ENCODE measurements at regions not wholly inside any gene's neighbourhood (a gene's known extent, or its start where the extent isn't known, plus 50 kb on each side); places are given as distances from the start of the nearest gene placed in this dataset.

- ChIA-PET POLR2A (no interaction called here), CTCF (interaction anchor here (0.9 kb wide), 1 partner anchor 10 kb away, joined by 5 read pairs; no protein-coding TSS in a partner anchor)
- no peaks in the 10 kb centered on the region for H3K36me3 ChIP-seq (ENCODE audit: insufficient read depth, low read length)
- ATAC-seq (ENCODE audit: poor library complexity) (no peak), DNase-seq (no peak)
- TF ChIP-seq, protein P1, sequence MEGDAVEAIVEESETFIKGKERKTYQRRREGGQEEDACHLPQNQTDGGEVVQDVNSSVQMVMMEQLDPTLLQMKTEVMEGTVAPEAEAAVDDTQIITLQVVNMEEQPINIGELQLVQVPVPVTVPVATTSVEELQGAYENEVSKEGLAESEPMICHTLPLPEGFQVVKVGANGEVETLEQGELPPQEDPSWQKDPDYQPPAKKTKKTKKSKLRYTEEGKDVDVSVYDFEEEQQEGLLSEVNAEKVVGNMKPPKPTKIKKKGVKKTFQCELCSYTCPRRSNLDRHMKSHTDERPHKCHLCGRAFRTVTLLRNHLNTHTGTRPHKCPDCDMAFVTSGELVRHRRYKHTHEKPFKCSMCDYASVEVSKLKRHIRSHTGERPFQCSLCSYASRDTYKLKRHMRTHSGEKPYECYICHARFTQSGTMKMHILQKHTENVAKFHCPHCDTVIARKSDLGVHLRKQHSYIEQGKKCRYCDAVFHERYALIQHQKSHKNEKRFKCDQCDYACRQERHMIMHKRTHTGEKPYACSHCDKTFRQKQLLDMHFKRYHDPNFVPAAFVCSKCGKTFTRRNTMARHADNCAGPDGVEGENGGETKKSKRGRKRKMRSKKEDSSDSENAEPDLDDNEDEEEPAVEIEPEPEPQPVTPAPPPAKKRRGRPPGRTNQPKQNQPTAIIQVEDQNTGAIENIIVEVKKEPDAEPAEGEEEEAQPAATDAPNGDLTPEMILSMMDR (IDR thresholded peaks at IDR 0.05) = no peak
- Mint-ChIP-seq H3K9me3 (no peaks in the 10 kb centered on the region), H3K36me3 (ENCODE audit: low read depth) (no peaks in the 10 kb centered on the region), H3K4me1 (ENCODE audit: low read depth) (peaks cover 10% of the 10 kb centered on the region), H3K4me3 (no peak overlapping the region), H3K27ac (no peak overlapping the region), H3K27me3 (no peaks in the 10 kb centered on the region)
- H3K27me3 ChIP-seq (ENCODE audit: control insufficient read depth in 1 of 2, insufficient read depth in 2 of 2, low read length in 2 of 2) = no peaks in the 10 kb centered on the region
- no peak overlapping the region for H3K4me3 ChIP-seq (ENCODE audit: low read length)
- intact Hi-C loops (cut with DNase I, micrococcal nuclease) = no loop called here
- H3K27ac ChIP-seq (ENCODE audit: low read depth in 1 of 2, low read length in 2 of 2) = no peak overlapping the region
- peaks cover under 1% of the 10 kb centered on the region for H3K4me1 ChIP-seq (ENCODE audit: insufficient read depth, low read length)
- H3K9me3 ChIP-seq (ENCODE audit: control insufficient read depth in 1 of 2, insufficient read depth in 1 of 2, low read length in 2 of 2) = no peaks in the 10 kb centered on the region
These were observed 132.9 kb downstream of the PALM2AKAP2 start for GRCh38 chr9:109912726-109913460.

GRCh38 chr9:109913461-109913810, 133.4 kb downstream of the PALM2AKAP2 start:
- Histone ChIP-seq H3K27me3 (ENCODE audit: control insufficient read depth in 1 of 2, insufficient read depth in 2 of 2, low read length in 2 of 2) (no peaks in the 10 kb centered on the region), H3K4me1 (ENCODE audit: insufficient read depth, low read length) (peaks cover 6% of the 10 kb centered on the region), H3K27ac (ENCODE audit: low read depth in 1 of 2, low read length in 2 of 2) (no peak overlapping the region), H3K4me3 (ENCODE audit: low read length) (no peak overlapping the region), H3K36me3 (ENCODE audit: insufficient read depth, low read length) (no peaks in the 10 kb centered on the region), H3K9me3 (ENCODE audit: control insufficient read depth in 1 of 2, insufficient read depth in 1 of 2, low read length in 2 of 2) (no peaks in the 10 kb centered on the region)
- ATAC-seq (ENCODE audit: poor library complexity) (no peak), DNase-seq (no peak)
- TF ChIP-seq, protein P1 (IDR thresholded peaks at IDR 0.05) = no peak
- Mint-ChIP-seq H3K27me3 (no peaks in the 10 kb centered on the region), H3K4me1 (ENCODE audit: low read depth) (peaks cover 16% of the 10 kb centered on the region), H3K36me3 (ENCODE audit: low read depth) (no peaks in the 10 kb centered on the region), H3K9me3 (no peaks in the 10 kb centered on the region), H3K27ac (no peak overlapping the region), H3K4me3 (no peak overlapping the region)
- ChIA-PET POLR2A (no interaction called here), CTCF (interaction anchor here (0.9 kb wide), 1 partner anchor 11 kb away, joined by 5 read pairs; no protein-coding TSS in a partner anchor)
- intact Hi-C loops (cut with DNase I, micrococcal nuclease) = no loop called here

- Histone ChIP-seq H3K27me3 (ENCODE audit: control insufficient read depth in 1 of 2, insufficient read depth in 2 of 2, low read length in 2 of 2) (no peaks in the 10 kb centered on the region), H3K9me3 (ENCODE audit: control insufficient read depth in 1 of 2, insufficient read depth in 1 of 2, low read length in 2 of 2) (no peaks in the 10 kb centered on the region), H3K27ac (ENCODE audit: low read depth in 1 of 2, low read length in 2 of 2) (no peak overlapping the region), H3K4me1 (ENCODE audit: insufficient read depth, low read length) (peaks cover 13% of the 10 kb centered on the region), H3K4me3 (ENCODE audit: low read length) (no peak overlapping the region), H3K36me3 (ENCODE audit: insufficient read depth, low read length) (no peaks in the 10 kb centered on the region)
- TF ChIP-seq, protein P1 (IDR thresholded peaks at IDR 0.05) = no peak
- H3K27me3 Mint-ChIP-seq = no peaks in the 10 kb centered on the region
- H3K36me3 Mint-ChIP-seq (ENCODE audit: low read depth) = no peaks in the 10 kb centered on the region
- no peak overlapping the region for H3K4me3 Mint-ChIP-seq
- intact Hi-C loops (cut with DNase I, micrococcal nuclease) = no loop called here
- DNase-seq (no peak), ATAC-seq (ENCODE audit: poor library complexity) (no peak)
- H3K27ac Mint-ChIP-seq = no peak overlapping the region
- no peaks in the 10 kb centered on the region for H3K9me3 Mint-ChIP-seq
- CTCF ChIA-PET = interaction anchor here (0.6 kb wide), 1 partner anchor 11 kb away, joined by 3 read pairs; no protein-coding TSS in a partner anchor
- peaks cover 23% of the 10 kb centered on the region for H3K4me1 Mint-ChIP-seq (ENCODE audit: low read depth)
- POLR2A ChIA-PET = no interaction called here
These were observed 134.5 kb downstream of the PALM2AKAP2 start for GRCh38 chr9:109914280-109915027.
